ENCODE measurements at regions not wholly inside any gene's neighbourhood (a gene's known extent, or its start where the extent isn't known, plus 50 kb on each side); places are given as distances from the start of the nearest gene placed in this dataset.

DNA sequence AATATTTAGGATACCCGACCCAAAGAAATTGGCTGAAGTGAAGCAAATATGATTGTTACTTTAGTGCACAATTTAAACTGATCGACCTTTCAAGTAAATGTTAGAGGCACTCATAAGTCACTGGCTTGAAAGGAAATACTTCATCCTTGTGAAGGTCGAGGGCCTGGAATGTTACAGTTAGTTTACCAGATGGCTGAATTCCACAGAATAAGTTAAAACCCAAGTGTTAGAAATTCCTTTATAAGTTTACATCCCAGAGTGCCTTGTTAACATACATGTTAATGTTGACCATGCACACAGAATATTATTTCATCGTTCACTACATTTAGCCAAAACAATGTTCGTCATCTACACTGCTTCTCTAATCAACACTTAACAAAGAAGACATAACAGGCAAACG, 235.5 kb upstream of the ANO3 start:
- Histone ChIP-seq H2AFZ (no peak overlapping the region), H3K4me2 (ENCODE audit: low read length) (no peak overlapping the region), H3K79me2 (no peaks in the 10 kb centered on the region), H3K4me1 (no peaks in the 10 kb centered on the region), H3K9ac (no peak overlapping the region), H3K4me3 (ENCODE audit: low read depth, low read length) (no peak overlapping the region), H3K27ac (no peak overlapping the region), H3K36me3 (ENCODE audit: control insufficient read depth, insufficient read depth, low read length) (no peaks in the 10 kb centered on the region), H3K27me3 (ENCODE audit: control insufficient read depth, insufficient read depth, low read length) (no peaks in the 10 kb centered on the region), H3K9me3 (ENCODE audit: control insufficient read depth, low read length) (no peaks in the 10 kb centered on the region)
- TF ChIP-seq, protein P1, sequence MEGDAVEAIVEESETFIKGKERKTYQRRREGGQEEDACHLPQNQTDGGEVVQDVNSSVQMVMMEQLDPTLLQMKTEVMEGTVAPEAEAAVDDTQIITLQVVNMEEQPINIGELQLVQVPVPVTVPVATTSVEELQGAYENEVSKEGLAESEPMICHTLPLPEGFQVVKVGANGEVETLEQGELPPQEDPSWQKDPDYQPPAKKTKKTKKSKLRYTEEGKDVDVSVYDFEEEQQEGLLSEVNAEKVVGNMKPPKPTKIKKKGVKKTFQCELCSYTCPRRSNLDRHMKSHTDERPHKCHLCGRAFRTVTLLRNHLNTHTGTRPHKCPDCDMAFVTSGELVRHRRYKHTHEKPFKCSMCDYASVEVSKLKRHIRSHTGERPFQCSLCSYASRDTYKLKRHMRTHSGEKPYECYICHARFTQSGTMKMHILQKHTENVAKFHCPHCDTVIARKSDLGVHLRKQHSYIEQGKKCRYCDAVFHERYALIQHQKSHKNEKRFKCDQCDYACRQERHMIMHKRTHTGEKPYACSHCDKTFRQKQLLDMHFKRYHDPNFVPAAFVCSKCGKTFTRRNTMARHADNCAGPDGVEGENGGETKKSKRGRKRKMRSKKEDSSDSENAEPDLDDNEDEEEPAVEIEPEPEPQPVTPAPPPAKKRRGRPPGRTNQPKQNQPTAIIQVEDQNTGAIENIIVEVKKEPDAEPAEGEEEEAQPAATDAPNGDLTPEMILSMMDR (IDR thresholded peaks at IDR 0.05), result no peak

DNA sequence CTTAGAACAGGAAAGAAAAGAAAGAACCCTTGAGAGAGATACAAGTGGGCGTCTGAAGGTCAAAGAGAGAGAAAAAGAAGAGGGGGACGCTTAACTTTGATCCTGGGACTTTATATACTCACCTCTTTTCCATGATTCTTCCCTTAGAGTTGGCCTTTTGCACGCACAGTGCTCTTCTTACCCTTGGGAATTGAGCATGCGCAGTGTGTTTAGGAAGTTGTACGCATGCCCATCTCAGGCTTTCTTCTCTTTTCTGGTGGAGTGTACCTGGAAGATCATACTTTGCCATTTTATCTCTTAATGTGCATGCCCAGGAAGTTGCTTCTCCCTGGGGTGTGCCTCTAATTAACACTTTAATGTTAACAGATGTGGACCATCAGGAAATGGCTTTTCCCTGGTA, 229.6 kb upstream of the ANO3 start:
- no peaks in the 10 kb centered on the region for H3K79me2 ChIP-seq
- H3K4me3 ChIP-seq (ENCODE audit: low read depth, low read length), result no peak overlapping the region
- H3K27me3 ChIP-seq (ENCODE audit: control insufficient read depth, insufficient read depth, low read length), result no peaks in the 10 kb centered on the region
- H3K9ac ChIP-seq, result no peak overlapping the region
- TF ChIP-seq, protein P1 (IDR thresholded peaks at IDR 0.05), result no peak
- H2AFZ ChIP-seq, result no peak overlapping the region
- no peak overlapping the region for H3K27ac ChIP-seq
- H3K36me3 ChIP-seq (ENCODE audit: control insufficient read depth, insufficient read depth, low read length), result no peaks in the 10 kb centered on the region
- no peaks in the 10 kb centered on the region for H3K9me3 ChIP-seq (ENCODE audit: control insufficient read depth, low read length)
- H3K4me1 ChIP-seq, result no peaks in the 10 kb centered on the region
- no peak overlapping the region for H3K4me2 ChIP-seq (ENCODE audit: low read length)

DNA sequence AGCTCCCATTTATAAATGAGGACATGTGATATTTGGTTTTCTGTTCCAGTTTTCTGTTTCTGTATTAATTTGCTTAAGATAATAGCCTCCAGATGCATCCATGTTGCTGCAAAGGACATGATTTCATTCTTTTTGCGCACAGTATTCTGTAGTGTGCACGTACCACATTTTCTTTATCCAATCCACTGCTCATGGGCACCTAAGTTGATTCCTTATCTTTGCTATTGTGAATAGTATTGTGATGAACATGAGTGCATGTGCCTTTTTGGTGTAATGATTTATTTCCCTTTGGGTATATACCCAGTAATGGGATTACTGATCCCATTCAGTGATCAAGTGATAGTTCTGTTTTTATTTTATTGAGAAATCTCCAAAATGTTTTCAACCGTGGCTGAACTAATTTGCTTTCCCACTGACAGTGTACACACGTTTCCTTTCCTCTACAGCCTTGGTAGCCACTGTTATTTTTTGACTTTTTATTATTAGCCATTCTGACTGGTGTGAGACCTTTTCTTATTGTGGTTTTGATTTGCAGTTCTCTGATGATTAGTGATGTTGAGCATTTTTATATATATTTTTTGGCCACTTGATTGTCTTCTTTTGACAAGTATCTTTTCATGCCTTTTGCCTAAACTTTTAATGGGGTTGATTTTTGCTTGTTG, 226.0 kb upstream of the ANO3 start:
- Histone ChIP-seq H3K27me3 (ENCODE audit: control insufficient read depth, insufficient read depth, low read length) (no peaks in the 10 kb centered on the region), H3K79me2 (no peaks in the 10 kb centered on the region), H3K9me3 (ENCODE audit: control insufficient read depth, low read length) (no peaks in the 10 kb centered on the region), H3K4me3 (ENCODE audit: low read depth, low read length) (no peak overlapping the region), H3K4me1 (no peaks in the 10 kb centered on the region), H3K27ac (no peak overlapping the region), H3K4me2 (ENCODE audit: low read length) (no peak overlapping the region), H3K9ac (no peak overlapping the region), H3K36me3 (ENCODE audit: control insufficient read depth, insufficient read depth, low read length) (no peaks in the 10 kb centered on the region), H2AFZ (no peak overlapping the region)
- TF ChIP-seq, protein P1 (IDR thresholded peaks at IDR 0.05), result no peak

DNA sequence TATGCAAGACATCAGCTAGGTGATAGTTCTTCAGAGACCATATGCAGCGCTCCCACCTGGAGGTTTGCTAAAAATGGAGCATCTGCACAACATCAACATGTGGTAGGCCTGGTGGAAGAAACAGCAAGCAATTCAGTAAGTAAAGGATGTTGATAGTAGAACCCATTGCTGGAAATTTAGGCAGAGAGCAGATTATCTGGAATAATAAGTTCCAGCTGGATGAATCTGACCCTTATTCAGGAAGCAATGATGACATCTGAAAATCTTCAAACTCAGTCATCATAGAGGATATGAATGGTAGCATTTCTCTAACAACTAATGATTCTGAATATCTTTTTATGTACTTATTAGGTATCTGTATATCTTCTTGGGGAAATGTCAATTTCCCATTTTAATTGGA, 225.2 kb upstream of the ANO3 start:
- Histone ChIP-seq H2AFZ (no peak overlapping the region), H3K4me3 (ENCODE audit: low read depth, low read length) (no peak overlapping the region), H3K79me2 (no peaks in the 10 kb centered on the region), H3K9ac (no peak overlapping the region), H3K4me2 (ENCODE audit: low read length) (no peak overlapping the region), H3K9me3 (ENCODE audit: control insufficient read depth, low read length) (no peaks in the 10 kb centered on the region), H3K4me1 (no peaks in the 10 kb centered on the region), H3K27me3 (ENCODE audit: control insufficient read depth, insufficient read depth, low read length) (no peaks in the 10 kb centered on the region), H3K36me3 (ENCODE audit: control insufficient read depth, insufficient read depth, low read length) (no peaks in the 10 kb centered on the region), H3K27ac (no peak overlapping the region)
- TF ChIP-seq, protein P1 (IDR thresholded peaks at IDR 0.05), result no peak

DNA sequence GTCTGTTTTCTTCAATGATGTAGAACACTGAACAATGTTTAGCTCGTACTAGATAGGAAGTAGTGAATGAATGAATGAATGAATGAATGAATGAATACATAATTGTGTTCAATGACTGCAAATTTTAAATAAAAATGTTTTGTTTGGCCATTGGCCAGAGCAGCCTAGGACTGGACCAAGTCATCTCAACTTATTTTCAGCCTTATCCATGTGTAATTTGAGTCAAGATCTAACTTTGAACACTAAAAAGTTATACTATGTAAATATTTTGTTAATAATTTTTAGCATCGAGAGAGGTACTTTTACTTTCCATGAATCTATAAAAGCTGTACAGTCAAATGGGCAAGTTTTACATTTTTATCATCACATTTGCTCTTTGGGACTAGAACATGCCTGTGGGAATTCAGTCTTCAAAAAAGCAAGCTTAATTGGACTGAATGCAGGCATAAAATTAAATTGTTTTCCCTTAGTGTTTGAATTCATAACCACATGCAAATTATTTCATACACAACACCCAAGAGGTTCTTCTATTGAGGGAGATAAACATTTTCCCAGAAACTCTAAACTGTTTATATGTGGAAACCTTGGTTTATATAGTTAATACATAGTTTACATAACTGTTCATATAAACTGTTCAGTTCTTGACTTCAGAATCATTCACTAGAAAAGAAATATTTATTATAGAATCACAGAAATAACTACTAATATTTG, 222.1 kb upstream of the ANO3 start:
- no peaks in the 10 kb centered on the region for H3K9me3 ChIP-seq (ENCODE audit: control insufficient read depth, low read length)
- H3K9ac ChIP-seq, result no peak overlapping the region
- no peak overlapping the region for H3K4me2 ChIP-seq (ENCODE audit: low read length)
- TF ChIP-seq, protein P1 (IDR thresholded peaks at IDR 0.05), result no peak
- no peak overlapping the region for H3K27ac ChIP-seq
- H3K4me1 ChIP-seq, result no peaks in the 10 kb centered on the region
- H3K79me2 ChIP-seq, result no peaks in the 10 kb centered on the region
- H3K36me3 ChIP-seq (ENCODE audit: control insufficient read depth, insufficient read depth, low read length), result no peaks in the 10 kb centered on the region
- no peaks in the 10 kb centered on the region for H3K27me3 ChIP-seq (ENCODE audit: control insufficient read depth, insufficient read depth, low read length)
- no peak overlapping the region for H3K4me3 ChIP-seq (ENCODE audit: low read depth, low read length)
- H2AFZ ChIP-seq, result no peak overlapping the region
